Smooth muscle cell (in vitro differentiated cells): ENCODE measurements at regions not wholly inside any gene's neighbourhood (a gene's known extent, or its start where the extent isn't known, plus 50 kb on each side); places are given as distances from the start of the nearest gene placed in this dataset.

Experiments
- DNase-seq: peaks from one replicate; lab custom pipeline; 2025; ENCODE audit not compliant: unreplicated experiment; lab: John Stamatoyannopoulos, UW
- H2AFZ ChIP-seq: fragments of 200-600 bp; sonication (generic); 2 replicates; pipeline ENCODE4 v1.6.0; 2016; ENCODE audit warnings: antibody characterized with exemption, low read depth, mild to moderate bottlenecking
- H3F3A ChIP-seq: fragments of 200-600 bp; sonication (generic); 2 replicates; pipeline ENCODE4 v1.6.0; 2017; ENCODE audit warnings: antibody characterized with exemption, low read depth
- H3K27ac ChIP-seq: fragments of 200-600 bp; sonication (generic); 2 replicates; pipeline ENCODE4 v1.5.1; 2016; ENCODE audit warnings: low read depth, mild to moderate bottlenecking
- H3K27me3 ChIP-seq: fragments of 200-600 bp; sonication (generic); 2 replicates; pipeline ENCODE4 v1.6.1; 2016; ENCODE audit warnings: low read depth, mild to moderate bottlenecking
- H3K36me3 ChIP-seq: fragments of 200-600 bp; sonication (generic); 2 replicates; pipeline ENCODE4 v1.5.1; 2016; ENCODE audit warnings: low read depth
- H3K4me1 ChIP-seq: fragments of 200-600 bp; sonication (generic); 2 replicates; pipeline ENCODE4 v1.5.1; 2016; ENCODE audit warnings: low read depth
- H3K4me2 ChIP-seq: fragments of 200-600 bp; sonication (generic); 2 replicates; pipeline ENCODE4 v1.6.0; 2016; ENCODE audit warnings: mild to moderate bottlenecking
- H3K4me3 ChIP-seq: fragments of 200-600 bp; sonication (generic); 2 replicates; pipeline ENCODE4 v1.5.1; 2016; ENCODE audit warnings: mild to moderate bottlenecking
- H3K79me2 ChIP-seq: fragments of 200-600 bp; sonication (generic); 2 replicates; pipeline ENCODE4 v1.6.0; 2016; ENCODE audit warnings: low read depth, mild to moderate bottlenecking
- H3K9ac ChIP-seq: fragments of 200-600 bp; sonication (generic); 2 replicates; pipeline ENCODE4 v1.6.0; 2016; ENCODE audit warnings: low read depth
- H3K9me3 ChIP-seq: fragments of 200-600 bp; sonication (generic); replicated peaks from 2 replicates; pipeline ENCODE4 v1.5.1; 2016; ENCODE audit warnings: low read depth
- H4K20me1 ChIP-seq: fragments of 200-600 bp; sonication (generic); 2 replicates; pipeline ENCODE4 v1.6.0; 2016; ENCODE audit warnings: low read depth
- WGBS: methylation state at CpG from one replicate; pipeline ENCODE4 v1.1.7; 2016; ENCODE audit warnings: low lambda C conversion rate; 5-methylcytosine and 5-hydroxymethylcytosine counted together
- TF ChIP-seq, protein P1 (sequence below): fragments of 200-600 bp; sonication (generic); IDR thresholded peaks from 2 replicates; pipeline ENCODE4 v1.5.1; 2017; ENCODE audit warnings: borderline replicate concordance, mild to moderate bottlenecking, antibody characterized with exemption; ENCODE audit not compliant: insufficient read depth, poor library complexity, severe bottlenecking

DNA sequence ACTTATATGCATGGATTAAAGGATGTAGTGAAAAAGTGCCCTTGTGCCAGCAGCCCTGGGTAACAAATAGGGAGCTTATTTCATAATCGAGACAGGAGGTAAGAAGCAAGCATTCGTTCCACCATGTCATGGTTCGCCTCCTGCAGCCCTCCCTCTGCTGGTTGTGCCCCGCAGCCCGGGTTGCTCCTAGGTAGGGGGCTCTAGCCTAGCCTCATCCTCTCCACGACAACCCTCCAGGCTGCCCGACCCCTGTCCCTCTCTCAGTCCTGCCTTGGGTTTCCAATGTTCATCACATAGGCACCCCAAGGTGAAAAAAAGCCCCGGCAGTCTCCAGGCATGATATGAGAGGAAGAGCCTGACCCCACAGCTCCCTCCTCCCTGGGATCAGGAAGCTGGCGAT lies 75.5 kb upstream of the SYNDIG1 start:
- no peak overlapping the region for H3K27ac ChIP-seq
- H3K4me1 ChIP-seq: no peaks in the 10 kb centered on the region
- H3F3A ChIP-seq: no peaks in the 10 kb centered on the region
- H3K4me2 ChIP-seq: no peak overlapping the region
- no peak overlapping the region for H3K4me3 ChIP-seq
- TF ChIP-seq, protein P1, sequence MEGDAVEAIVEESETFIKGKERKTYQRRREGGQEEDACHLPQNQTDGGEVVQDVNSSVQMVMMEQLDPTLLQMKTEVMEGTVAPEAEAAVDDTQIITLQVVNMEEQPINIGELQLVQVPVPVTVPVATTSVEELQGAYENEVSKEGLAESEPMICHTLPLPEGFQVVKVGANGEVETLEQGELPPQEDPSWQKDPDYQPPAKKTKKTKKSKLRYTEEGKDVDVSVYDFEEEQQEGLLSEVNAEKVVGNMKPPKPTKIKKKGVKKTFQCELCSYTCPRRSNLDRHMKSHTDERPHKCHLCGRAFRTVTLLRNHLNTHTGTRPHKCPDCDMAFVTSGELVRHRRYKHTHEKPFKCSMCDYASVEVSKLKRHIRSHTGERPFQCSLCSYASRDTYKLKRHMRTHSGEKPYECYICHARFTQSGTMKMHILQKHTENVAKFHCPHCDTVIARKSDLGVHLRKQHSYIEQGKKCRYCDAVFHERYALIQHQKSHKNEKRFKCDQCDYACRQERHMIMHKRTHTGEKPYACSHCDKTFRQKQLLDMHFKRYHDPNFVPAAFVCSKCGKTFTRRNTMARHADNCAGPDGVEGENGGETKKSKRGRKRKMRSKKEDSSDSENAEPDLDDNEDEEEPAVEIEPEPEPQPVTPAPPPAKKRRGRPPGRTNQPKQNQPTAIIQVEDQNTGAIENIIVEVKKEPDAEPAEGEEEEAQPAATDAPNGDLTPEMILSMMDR: no peak
- H3K36me3 ChIP-seq: no peaks in the 10 kb centered on the region
- no peak for DNase-seq
- H3K27me3 ChIP-seq: peaks cover 26% of the 10 kb centered on the region
- H3K9me3 ChIP-seq: no peaks in the 10 kb centered on the region
- no peak overlapping the region for H2AFZ ChIP-seq
- 81% methylated on average over 9 of the region's 9 CpGs for WGBS
- H3K79me2 ChIP-seq: no peaks in the 10 kb centered on the region
- no peak overlapping the region for H3K9ac ChIP-seq
- no peaks in the 10 kb centered on the region for H4K20me1 ChIP-seq

DNA sequence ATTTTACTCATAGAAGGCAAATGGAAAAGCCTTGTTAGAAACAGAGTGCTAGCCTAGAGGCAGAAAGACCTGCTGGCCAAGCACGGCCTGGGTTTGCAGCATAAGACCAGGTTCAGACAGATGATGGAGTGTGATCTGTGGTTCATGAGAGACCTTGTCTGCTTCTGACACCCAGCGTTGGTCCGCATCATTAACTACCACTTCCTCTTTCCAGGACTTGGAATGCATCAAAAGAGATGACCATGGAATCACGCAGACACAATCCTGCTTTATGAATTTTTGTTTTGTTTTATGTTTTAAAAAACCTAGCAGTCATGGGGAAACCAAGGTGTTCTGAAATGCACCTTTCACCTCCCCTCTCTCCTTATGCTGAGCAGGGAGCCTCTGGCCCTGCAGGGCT lies 76.8 kb upstream of the SYNDIG1 start:
- no peaks in the 10 kb centered on the region for H3F3A ChIP-seq
- DNase-seq: no peak
- H3K4me3 ChIP-seq: no peak overlapping the region
- H2AFZ ChIP-seq: no peak overlapping the region
- H3K4me2 ChIP-seq: no peak overlapping the region
- H3K36me3 ChIP-seq: no peaks in the 10 kb centered on the region
- H3K9me3 ChIP-seq: no peaks in the 10 kb centered on the region
- no peak overlapping the region for H3K9ac ChIP-seq
- H3K27ac ChIP-seq: no peak overlapping the region
- H3K4me1 ChIP-seq: no peaks in the 10 kb centered on the region
- TF ChIP-seq, protein P1: no peak
- no peaks in the 10 kb centered on the region for H3K79me2 ChIP-seq
- 92% methylated on average over 4 of the region's 4 CpGs for WGBS
- H3K27me3 ChIP-seq: peaks cover 26% of the 10 kb centered on the region
- H4K20me1 ChIP-seq: no peaks in the 10 kb centered on the region

DNA sequence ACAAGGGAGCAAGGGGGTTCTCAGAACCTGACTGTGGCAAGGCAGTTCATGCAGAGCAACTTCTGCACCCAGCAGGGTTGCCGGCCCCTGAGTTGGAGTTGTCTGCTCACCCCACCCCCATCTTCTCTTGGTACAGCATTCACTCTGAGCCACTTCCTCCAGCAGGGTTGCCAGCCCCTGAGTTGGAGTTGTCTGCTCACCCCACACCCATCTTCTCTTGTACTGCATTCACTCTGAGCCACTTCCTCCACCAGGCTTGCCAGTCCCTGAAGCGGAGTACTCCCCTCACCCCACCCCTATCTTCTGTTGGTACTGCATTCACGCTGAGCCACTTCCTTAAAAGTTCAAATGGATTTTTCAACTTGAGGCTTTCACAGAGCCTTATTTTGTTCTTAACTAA lies 79.7 kb upstream of the SYNDIG1 start:
- H3K27me3 ChIP-seq: peaks cover 24% of the 10 kb centered on the region
- no peaks in the 10 kb centered on the region for H3K4me1 ChIP-seq
- TF ChIP-seq, protein P1: no peak
- H3F3A ChIP-seq: no peaks in the 10 kb centered on the region
- no peaks in the 10 kb centered on the region for H3K9me3 ChIP-seq
- H3K27ac ChIP-seq: no peak overlapping the region
- no peaks in the 10 kb centered on the region for H3K79me2 ChIP-seq
- WGBS: 90% methylated on average over 3 of the region's 3 CpGs
- no peak overlapping the region for H2AFZ ChIP-seq
- no peak overlapping the region for H3K9ac ChIP-seq
- no peak overlapping the region for H3K4me3 ChIP-seq
- H3K4me2 ChIP-seq: no peak overlapping the region
- H4K20me1 ChIP-seq: no peaks in the 10 kb centered on the region
- no peak for DNase-seq
- no peaks in the 10 kb centered on the region for H3K36me3 ChIP-seq

DNA sequence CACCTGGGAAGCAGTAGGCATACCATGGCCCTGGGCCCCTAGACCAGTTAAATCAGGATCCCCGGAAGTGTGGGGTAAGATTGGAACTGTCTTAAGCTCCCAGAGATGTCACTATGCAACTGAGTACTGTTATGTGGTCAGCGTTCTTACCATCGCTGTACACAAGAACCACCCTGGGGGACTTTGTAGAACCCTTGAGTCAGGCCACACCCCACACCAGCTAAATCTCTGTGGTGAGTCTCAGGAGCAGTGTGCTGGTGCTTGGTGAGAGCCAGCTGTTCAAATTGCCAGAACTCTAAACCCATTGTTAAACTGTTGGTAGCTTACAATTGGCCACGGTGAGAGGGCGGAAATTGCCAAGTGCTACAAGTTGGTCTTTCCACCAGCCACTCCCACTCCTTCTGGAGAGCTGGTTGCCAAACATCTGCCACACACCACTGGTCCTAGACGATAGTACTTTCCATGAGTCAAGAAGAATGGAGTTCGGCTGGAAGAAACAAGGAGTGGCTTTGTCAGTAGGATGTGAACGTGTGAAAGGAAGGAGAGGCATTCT lies 80.5 kb upstream of the SYNDIG1 start:
- no peak overlapping the region for H3K27ac ChIP-seq
- H3F3A ChIP-seq: no peaks in the 10 kb centered on the region
- H3K79me2 ChIP-seq: no peaks in the 10 kb centered on the region
- TF ChIP-seq, protein P1: no peak
- H3K36me3 ChIP-seq: no peaks in the 10 kb centered on the region
- H3K9me3 ChIP-seq: no peaks in the 10 kb centered on the region
- H3K4me1 ChIP-seq: no peaks in the 10 kb centered on the region
- no peaks in the 10 kb centered on the region for H4K20me1 ChIP-seq
- no peak overlapping the region for H3K9ac ChIP-seq
- no peak for DNase-seq
- WGBS: 84% methylated on average over 8 of the region's 8 CpGs
- no peak overlapping the region for H3K4me2 ChIP-seq
- no peak overlapping the region for H2AFZ ChIP-seq
- peaks cover 18% of the 10 kb centered on the region for H3K27me3 ChIP-seq
- no peak overlapping the region for H3K4me3 ChIP-seq
